Keratinocyte (primary cell): ENCODE measurements at regions not wholly inside any gene's neighbourhood (a gene's known extent, or its start where the extent isn't known, plus 50 kb on each side); places are given as distances from the start of the nearest gene placed in this dataset.

ENCODE experiments used
- DNase-seq: peaks from one replicate; pipeline ENCODE4 v3.0.0-alpha.2; 2011; ENCODE audit warnings: low read depth, missing footprints, low spot score
- FAIRE-seq: peaks from 2 replicates; lab custom pipeline; 2011; peaks lifted over from hg19 to GRCh38; lab: Jason Lieb, UNC
- H2AFZ ChIP-seq: 2 replicates; pipeline ENCODE4 v1.6.0; 2012; ENCODE audit warnings: low read length, control low read depth, inconsistent platforms; ENCODE audit not compliant: control insufficient read depth
- H3K27ac ChIP-seq: 2 replicates; pipeline ENCODE4 v1.5.1; 2011; ENCODE audit warnings: low read length; ENCODE audit not compliant: control insufficient read depth, insufficient read depth
- H3K27me3 ChIP-seq: 3 replicates; pipeline ENCODE4 v1.6.0; 2011; ENCODE audit warnings: low read length; ENCODE audit not compliant: control insufficient read depth, insufficient read depth; ENCODE audit errors: extremely low read depth
- H3K36me3 ChIP-seq, 2 experiments: 2 replicates in 1 of 2; 3 replicates in 1 of 2; pipeline ENCODE4 v1.5.1; 2011; ENCODE audit warnings: low read length in 2 of 2, mild to moderate bottlenecking in 1 of 2; ENCODE audit not compliant: control insufficient read depth in 2 of 2, insufficient read depth in 2 of 2; ENCODE audit errors: extremely low read depth in 1 of 2
- H3K4me1 ChIP-seq: 3 replicates; pipeline ENCODE4 v1.5.1; 2011; ENCODE audit warnings: low read length; ENCODE audit not compliant: control insufficient read depth, insufficient read depth; ENCODE audit errors: extremely low read depth
- H3K4me2 ChIP-seq: 3 replicates; pipeline ENCODE4 v1.6.0; 2011; ENCODE audit warnings: low read depth, low read length; ENCODE audit not compliant: control insufficient read depth, insufficient read depth; ENCODE audit errors: extremely low read depth
- H3K4me3 ChIP-seq, 3 experiments: fragments of 200-600 bp in 1 of 3; sonication (generic) in 1 of 3; 2 replicates in 2 of 3; 3 replicates in 1 of 3; pipeline ENCODE4 v1.5.1; 2011 to 2016; ENCODE audit warnings: low read length in 3 of 3, mild to moderate bottlenecking in 3 of 3, control low read depth in 2 of 3, inconsistent platforms in 1 of 3, low read depth in 1 of 3, mixed read lengths in 1 of 3, mixed run types in 1 of 3, moderate library complexity in 1 of 3; ENCODE audit not compliant: control insufficient read depth in 2 of 3, insufficient read depth in 2 of 3; ENCODE audit errors: extremely low read depth in 1 of 3
- H3K79me2 ChIP-seq: 2 replicates; pipeline ENCODE4 v1.6.0; 2012; ENCODE audit warnings: low read length; ENCODE audit not compliant: control insufficient read depth, insufficient read depth
- H3K9ac ChIP-seq: 3 replicates; pipeline ENCODE4 v1.6.0; 2011; ENCODE audit warnings: low read length; ENCODE audit not compliant: control insufficient read depth, insufficient read depth; ENCODE audit errors: extremely low read depth
- H3K9me1 ChIP-seq: 3 replicates; pipeline ENCODE4 v1.6.0; 2011; ENCODE audit warnings: low read length; ENCODE audit not compliant: control insufficient read depth, insufficient read depth; ENCODE audit errors: extremely low read depth
- H3K9me3 ChIP-seq: 2 replicates; pipeline ENCODE4 v1.5.1; 2012; ENCODE audit warnings: low read depth, low read length; ENCODE audit not compliant: control insufficient read depth
- H4K20me1 ChIP-seq: 3 replicates; pipeline ENCODE4 v1.6.0; 2011; ENCODE audit warnings: low read length; ENCODE audit not compliant: control insufficient read depth, insufficient read depth; ENCODE audit errors: extremely low read depth
- CTCF ChIP-seq, 3 experiments: IDR thresholded peaks in 1 of 3; conservative IDR thresholded peaks in 1 of 3; optimal IDR thresholded peaks in 1 of 3; 2 replicates in 2 of 3; 3 replicates in 1 of 3; pipeline versions ENCODE3 to v1.5.1; 2011; ENCODE audit warnings: low read length in 3 of 3, mild to moderate bottlenecking in 3 of 3, moderate library complexity in 2 of 3, control low read depth in 1 of 3, inconsistent platforms in 1 of 3; ENCODE audit not compliant: insufficient read depth in 2 of 3; ENCODE audit errors: extremely low read depth in 1 of 3
- EZH2 ChIP-seq: IDR thresholded peaks from one replicate; pipeline ENCODE4 v1.6.1; 2012; ENCODE audit warnings: inconsistent platforms, mild to moderate bottlenecking, low read length, moderate library complexity
- dilution Hi-C: fragments of 300-500 bp; cut with MboI; formaldehyde crosslinking; loops from one replicate; pipeline ENCODE4 v1.7.0; 2020; ENCODE audit warnings: low sequenced_read_pairs; ENCODE audit not compliant: extremely low pct_ligation_motif_present

GRCh38 chr16:61390965-61391637 lies 645.1 kb downstream of the CDH8 start:
- Histone ChIP-seq H3K4me1 (no peaks in the 10 kb centered on the region), H3K9ac (no peak overlapping the region), H3K4me3 (no peak overlapping the region), H3K79me2 (no peaks in the 10 kb centered on the region), H3K36me3 (no peaks in the 10 kb centered on the region), H4K20me1 (no peaks in the 10 kb centered on the region), H3K27ac (no peak overlapping the region), H3K9me1 (no peaks in the 10 kb centered on the region), H3K9me3 (no peaks in the 10 kb centered on the region), H3K4me2 (no peak overlapping the region), H2AFZ (no peak overlapping the region), H3K27me3 (no peaks in the 10 kb centered on the region)
- dilution Hi-C loops, result no loop called here
- no peak for FAIRE-seq
- TF ChIP-seq CTCF (optimal IDR thresholded peaks at IDR 0.05 in 1 of 3, IDR thresholded peaks at IDR 0.05 in 1 of 3, conservative IDR thresholded peaks at IDR 0.05 in 1 of 3; ENCODE audit: extremely low read depth in 1 of 3, insufficient read depth in 2 of 3, low read length in 3 of 3), result no peak
- TF ChIP-seq EZH2, result no peak
- DNase-seq, result no peak

GRCh38 chr16:61385392-61386071 lies 650.7 kb downstream of the CDH8 start:
- FAIRE-seq, result no peak

More at GRCh38 chr16:61385392-61386071, 650.7 kb downstream of the CDH8 start:
- H3K9me3 ChIP-seq, result no peaks in the 10 kb centered on the region
- no peak for DNase-seq
- no peaks in the 10 kb centered on the region for H3K4me1 ChIP-seq
- dilution Hi-C loops, result no loop called here
- no peak for TF ChIP-seq EZH2
- H3K4me2 ChIP-seq, result no peak overlapping the region
- no peak overlapping the region for H2AFZ ChIP-seq
- H3K4me3 ChIP-seq, result no peak overlapping the region
- no peak overlapping the region for H3K9ac ChIP-seq
- no peaks in the 10 kb centered on the region for H3K9me1 ChIP-seq
- no peaks in the 10 kb centered on the region for H3K27me3 ChIP-seq
- H4K20me1 ChIP-seq, result no peaks in the 10 kb centered on the region
- no peaks in the 10 kb centered on the region for H3K79me2 ChIP-seq
- no peaks in the 10 kb centered on the region for H3K36me3 ChIP-seq
- H3K27ac ChIP-seq, result no peak overlapping the region
